ENCODE measurements at regions not wholly inside any gene's neighbourhood (a gene's known extent, or its start where the extent isn't known, plus 50 kb on each side); places are given as distances from the start of the nearest gene placed in this dataset.

DNA sequence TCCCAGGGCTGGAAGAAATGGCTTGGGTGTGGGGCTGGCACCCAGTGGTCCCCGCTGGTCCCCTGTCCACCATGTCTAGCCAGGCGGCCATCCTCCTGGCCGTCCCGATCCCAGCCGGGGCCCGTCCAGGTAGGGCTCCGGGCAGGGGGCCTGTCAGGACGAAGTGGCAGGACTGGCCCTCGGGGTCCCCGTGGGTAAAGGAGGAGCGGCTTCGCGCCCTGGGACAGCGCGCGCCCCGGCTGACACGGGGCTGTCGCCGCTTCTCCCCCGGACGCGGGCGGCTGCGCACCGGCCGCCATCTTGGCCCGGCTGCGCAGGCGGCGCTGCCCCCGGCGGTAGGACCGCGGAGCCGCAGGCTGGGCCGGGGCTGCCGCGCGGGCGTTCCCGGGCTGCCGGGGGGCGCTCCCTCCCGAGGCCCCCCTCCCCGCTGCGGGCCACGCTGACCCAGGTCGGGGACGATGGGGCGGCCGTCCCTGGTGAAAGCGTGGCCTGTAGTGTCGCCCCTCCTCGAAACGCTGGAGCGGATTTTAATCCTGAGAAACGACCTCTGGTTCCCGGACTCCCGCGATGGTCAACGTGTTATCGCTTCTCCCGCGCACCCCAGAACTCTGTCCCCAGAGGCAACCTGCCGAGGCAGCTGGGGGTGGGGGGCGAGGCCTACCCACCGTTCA, 60.4 kb upstream of the BCOR start:
- peak overlapping the region; percentile 95 for H3K27ac ChIP-seq (ENCODE audit: extremely low read length, insufficient read depth, low read length)
- POLR2A ChIA-PET = interaction anchor here (0.9 to 6.6 kb wide), 10 partner anchors 10 to 64 kb away, joined by 3 to 54 read pairs (median 22); no protein-coding TSS in a partner anchor
- H4K20me1 ChIP-seq (ENCODE audit: insufficient read depth, low read length) = no peaks in the 10 kb centered on the region
- intact Hi-C loops (cut with micrococcal nuclease; ENCODE audit: unreplicated experiment) (loop anchor here (5.0 kb wide), 1 partner anchor 76 kb away; no protein-coding TSS in a partner anchor), in situ Hi-C loops (cut with HindIII; ENCODE audit: extremely low pct_ligation_motif_present, low pct_unique_long_range_greater_than_20kb) (no loop called here)
- H3K79me2 ChIP-seq (ENCODE audit: insufficient read depth, low read length) = peaks cover 2% of the 10 kb centered on the region
- WGBS (ENCODE audit: low lambda C conversion rate) = no CpG with 5 or more reads among the region's 68 CpGs
- peaks cover 49% of the 10 kb centered on the region for H3K4me1 ChIP-seq (ENCODE audit: insufficient read depth, low read length)
- FAIRE-seq = no peak
- BruUV-seq (replicated peaks) = no TSS peak
- no peaks in the 10 kb centered on the region for H3K27me3 ChIP-seq (ENCODE audit: control insufficient read depth in 1 of 2, insufficient read depth in 2 of 2, low read length in 2 of 2)
- peak overlapping the region; percentile 50 to 70 (median 67) for H3K4me3 ChIP-seq (replicated peaks in 1 of 3; ENCODE audit: insufficient read depth in 1 of 3, low read depth in 2 of 3, low read length in 3 of 3)
- DNase-seq (ENCODE audit: low spot score) = no peak
- CTCF ChIA-PET (ENCODE audit: low intra/inter-chr PET ratio, low total read pairs) = no interaction called here
- H3K9me3 ChIP-seq (ENCODE audit: low read length) = no peaks in the 10 kb centered on the region
- no peaks in the 10 kb centered on the region for H3K36me3 ChIP-seq (replicated peaks in 1 of 2; ENCODE audit: control insufficient read depth in 1 of 2, insufficient read depth in 2 of 2, low read length in 2 of 2)
- H2AFZ ChIP-seq (ENCODE audit: low read length) = no peak overlapping the region
- ATAC-seq = peak; percentile 50
- peak overlapping the region; percentile 79 for H3K9ac ChIP-seq (ENCODE audit: insufficient read depth, low read depth, low read length)
- H3K4me2 ChIP-seq (ENCODE audit: low read depth, low read length) = peak overlapping the region; percentile 87
- TF ChIP-seq TFDP1 (CRISPR knock-in tag; IDR thresholded peaks at IDR 0.05; ENCODE audit: borderline replicate concordance) (peak; percentile 37; the same call in 1 of the 2 replicates), ZNF746 (CRISPR knock-in tag; IDR thresholded peaks at IDR 0.05) (peak; percentile 53; the same call in 1 of the 2 replicates), ATF3 (CRISPR knock-in tag; IDR thresholded peaks at IDR 0.05) (no peak), GATAD2A (CRISPR knock-in tag; IDR thresholded peaks at IDR 0.05) (0 out of 2 replicates have a peak, but pooled peaks have one; percentile 18), SIX1 (CRISPR knock-in tag; IDR thresholded peaks at IDR 0.05; ENCODE audit: borderline replicate concordance) (no peak), RXRB (CRISPR knock-in tag; IDR thresholded peaks at IDR 0.05; ENCODE audit: borderline replicate concordance) (0 out of 2 replicates have a peak, but pooled peaks have one; percentile 9), NFYC (CRISPR knock-in tag; IDR thresholded peaks at IDR 0.05) (no peak), ZSCAN21 (CRISPR knock-in tag; IDR thresholded peaks at IDR 0.05; ENCODE audit: borderline replicate concordance) (peak; percentile 56), KDM2A (CRISPR knock-in tag; IDR thresholded peaks at IDR 0.05; ENCODE audit: borderline replicate concordance, low read depth) (peak; percentile 46; the same call in 1 of the 2 replicates), RBFOX2 (IDR thresholded peaks at IDR 0.05; ENCODE audit: low read depth, low read length) (peak; percentile 76), MAZ (IDR thresholded peaks at IDR 0.05; ENCODE audit: borderline replicate concordance, low read depth, low read length) (no peak), MAZ (CRISPR knock-in tag; IDR thresholded peaks at IDR 0.05; ENCODE audit: low read depth) (peak; percentile 58), ZC3H13 (CRISPR knock-in tag; IDR thresholded peaks at IDR 0.05) (0 out of 2 replicates have a peak, but pooled peaks have one; percentile 27)
- TF ChIP-seq, protein P1, sequence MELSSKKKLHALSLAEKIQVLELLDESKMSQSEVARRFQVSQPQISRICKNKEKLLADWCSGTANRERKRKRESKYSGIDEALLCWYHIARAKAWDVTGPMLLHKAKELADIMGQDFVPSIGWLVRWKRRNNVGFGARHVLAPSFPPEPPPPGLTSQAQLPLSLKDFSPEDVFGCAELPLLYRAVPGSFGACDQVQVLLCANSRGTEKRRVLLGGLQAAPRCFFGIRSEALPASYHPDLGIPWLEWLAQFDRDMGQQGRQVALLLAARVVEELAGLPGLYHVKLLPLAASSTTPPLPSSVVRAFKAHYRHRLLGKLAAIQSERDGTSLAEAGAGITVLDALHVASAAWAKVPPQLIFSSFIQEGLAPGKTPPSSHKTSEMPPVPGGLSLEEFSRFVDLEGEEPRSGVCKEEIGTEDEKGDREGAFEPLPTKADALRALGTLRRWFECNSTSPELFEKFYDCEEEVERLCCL (CRISPR knock-in tag; IDR thresholded peaks at IDR 0.05; ENCODE audit: borderline replicate concordance) = no peak
- TF ChIP-seq, protein P2, sequence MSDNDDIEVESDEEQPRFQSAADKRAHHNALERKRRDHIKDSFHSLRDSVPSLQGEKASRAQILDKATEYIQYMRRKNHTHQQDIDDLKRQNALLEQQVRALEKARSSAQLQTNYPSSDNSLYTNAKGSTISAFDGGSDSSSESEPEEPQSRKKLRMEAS (IDR thresholded peaks at IDR 0.05) = peak; percentile 61; the same call in 1 of the 2 replicates
- TF ChIP-seq, protein P3, sequence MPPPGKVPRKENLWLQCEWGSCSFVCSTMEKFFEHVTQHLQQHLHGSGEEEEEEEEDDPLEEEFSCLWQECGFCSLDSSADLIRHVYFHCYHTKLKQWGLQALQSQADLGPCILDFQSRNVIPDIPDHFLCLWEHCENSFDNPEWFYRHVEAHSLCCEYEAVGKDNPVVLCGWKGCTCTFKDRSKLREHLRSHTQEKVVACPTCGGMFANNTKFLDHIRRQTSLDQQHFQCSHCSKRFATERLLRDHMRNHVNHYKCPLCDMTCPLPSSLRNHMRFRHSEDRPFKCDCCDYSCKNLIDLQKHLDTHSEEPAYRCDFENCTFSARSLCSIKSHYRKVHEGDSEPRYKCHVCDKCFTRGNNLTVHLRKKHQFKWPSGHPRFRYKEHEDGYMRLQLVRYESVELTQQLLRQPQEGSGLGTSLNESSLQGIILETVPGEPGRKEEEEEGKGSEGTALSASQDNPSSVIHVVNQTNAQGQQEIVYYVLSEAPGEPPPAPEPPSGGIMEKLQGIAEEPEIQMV (CRISPR knock-in tag; IDR thresholded peaks at IDR 0.05; ENCODE audit: low read depth) = 0 out of 2 replicates have a peak, but pooled peaks have one; percentile 28

Measured in HepG2 (cell line).